NCI-H1092 treated with DMSO at 0.1 percent for 48 hours (cell line): ENCODE measurements at regions not wholly inside any gene's neighbourhood (a gene's known extent, or its start where the extent isn't known, plus 50 kb on each side); places are given as distances from the start of the nearest gene placed in this dataset.
"Not testable (repeated sequence)": the region's sequence is repeated elsewhere in the genome, so short reads cannot be mapped to it uniquely, and the experiment has no call there.

ENCODE experiments used
- DNase-seq: peaks from one replicate; lab custom pipeline; 2025; lab: John Stamatoyannopoulos, UW

DNA sequence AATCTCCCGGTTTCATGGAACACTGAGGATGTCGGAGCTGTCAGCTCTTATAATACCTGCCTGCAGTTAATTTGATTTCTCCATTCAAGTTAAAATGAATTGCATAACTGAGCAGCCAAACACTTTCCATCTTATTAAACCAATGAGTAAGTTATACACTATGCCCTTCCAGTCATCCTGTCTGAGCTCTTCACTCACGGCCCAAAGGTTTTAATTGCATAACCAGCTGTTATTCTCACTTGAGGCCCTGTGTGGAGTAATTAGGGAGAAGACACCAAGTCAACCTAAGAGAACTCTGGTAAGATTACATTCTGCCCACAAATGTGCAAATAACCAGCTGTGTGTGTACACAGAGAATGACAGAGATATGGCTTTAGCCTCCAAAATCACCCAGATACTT lies 303.5 kb downstream of the TBC1D4 start:
- no peak for DNase-seq

DNA sequence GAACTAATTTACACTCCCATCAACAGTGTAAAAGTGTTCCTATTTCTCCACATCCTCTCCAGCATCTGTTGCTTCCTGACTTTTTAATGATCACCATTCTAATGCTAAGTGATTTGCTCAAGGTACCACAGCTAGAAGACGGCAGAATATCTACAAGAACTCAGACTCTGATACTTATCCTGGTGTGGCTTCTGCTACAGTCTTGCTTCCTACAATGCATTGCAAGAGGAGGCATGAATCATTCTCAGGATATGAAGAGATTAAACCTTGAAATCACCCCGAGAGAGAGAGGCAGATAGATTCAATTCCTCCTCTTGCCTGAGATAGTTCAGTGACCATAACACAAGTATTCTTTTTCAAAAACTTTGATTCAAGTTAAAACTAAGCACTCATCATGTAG lies 306.4 kb downstream of the TBC1D4 start:
- DNase-seq = no peak

DNA sequence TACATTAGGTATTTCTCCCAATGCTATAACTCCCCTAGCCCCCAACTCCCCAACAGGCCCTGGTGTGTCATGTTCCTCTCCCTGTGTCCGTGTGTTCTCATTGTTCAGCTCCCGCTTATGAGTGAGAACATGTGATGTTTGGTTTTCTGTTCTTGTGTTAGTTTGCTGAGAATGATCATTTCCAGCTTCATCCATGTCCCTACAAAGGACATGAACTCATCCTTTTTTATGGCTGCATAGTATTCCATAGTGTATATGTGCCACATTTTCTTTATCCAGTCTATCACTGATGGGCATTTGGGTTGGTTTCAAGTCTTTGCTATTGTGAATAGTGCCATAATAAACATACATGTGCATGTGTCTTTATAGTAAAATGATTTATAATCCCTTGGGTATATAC lies 306.9 kb downstream of the TBC1D4 start:
- not testable (repeated sequence) for DNase-seq

DNA sequence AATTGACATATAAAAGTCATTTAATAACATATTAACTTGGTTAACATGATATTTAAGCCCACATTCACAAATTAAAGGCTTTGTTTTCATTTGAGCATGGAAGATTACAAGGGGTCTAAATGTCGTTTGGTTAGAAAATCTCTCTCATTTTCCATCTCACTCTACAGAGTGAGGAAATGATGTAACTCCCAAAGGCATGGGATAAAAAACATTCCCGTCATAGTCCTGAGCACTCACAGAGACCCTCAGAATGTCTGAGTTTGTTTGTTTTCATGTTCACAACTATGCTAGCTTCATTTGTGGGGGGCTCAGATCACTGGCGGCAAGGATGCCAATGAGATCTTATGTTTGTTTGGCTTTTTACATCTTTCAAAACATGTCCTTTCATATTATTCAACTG lies 307.5 kb downstream of the TBC1D4 start:
- DNase-seq = no peak

DNA sequence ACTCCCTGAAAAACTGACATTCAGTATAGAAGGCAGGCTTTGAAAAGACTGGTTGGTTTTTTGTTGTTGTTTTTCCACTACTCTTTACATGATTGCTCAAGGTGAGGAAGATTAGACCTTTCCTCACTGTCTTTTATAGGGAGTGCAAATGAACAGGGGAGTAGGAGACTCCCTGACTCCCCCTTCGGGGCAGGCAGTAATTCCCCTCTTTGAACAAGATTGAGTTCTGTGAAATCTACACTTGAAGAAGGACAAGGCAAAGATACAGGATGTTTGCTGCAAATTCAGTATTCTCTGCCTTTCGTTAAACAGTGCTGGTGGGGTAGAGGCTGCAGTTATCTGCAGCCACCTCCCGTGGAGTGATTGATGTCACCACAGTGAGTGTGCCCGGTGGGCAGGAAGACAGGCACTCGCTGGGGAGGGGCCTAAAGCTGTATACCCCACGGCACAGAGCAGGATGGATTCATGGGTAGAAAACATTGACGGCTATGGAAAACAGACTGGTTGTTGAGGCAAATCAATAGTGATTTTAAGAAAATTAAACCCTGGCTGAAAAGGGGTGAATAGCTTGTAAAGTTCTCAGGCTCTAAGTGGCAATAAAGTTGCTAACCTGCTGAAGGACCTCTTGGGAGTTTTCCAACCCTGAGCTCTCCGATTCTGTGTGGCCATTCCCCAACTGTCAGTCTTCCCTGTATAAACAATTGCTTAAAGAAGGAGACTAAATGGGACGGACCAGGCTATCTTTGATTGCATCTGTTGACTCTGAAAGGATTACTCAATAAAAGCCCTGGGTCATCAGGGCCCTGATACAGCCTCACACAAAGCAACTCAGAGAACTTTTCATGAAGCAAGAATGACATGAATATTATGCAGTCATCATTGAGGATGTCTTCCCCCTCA lies 308.3 kb downstream of the TBC1D4 start:
- DNase-seq = no peak

DNA sequence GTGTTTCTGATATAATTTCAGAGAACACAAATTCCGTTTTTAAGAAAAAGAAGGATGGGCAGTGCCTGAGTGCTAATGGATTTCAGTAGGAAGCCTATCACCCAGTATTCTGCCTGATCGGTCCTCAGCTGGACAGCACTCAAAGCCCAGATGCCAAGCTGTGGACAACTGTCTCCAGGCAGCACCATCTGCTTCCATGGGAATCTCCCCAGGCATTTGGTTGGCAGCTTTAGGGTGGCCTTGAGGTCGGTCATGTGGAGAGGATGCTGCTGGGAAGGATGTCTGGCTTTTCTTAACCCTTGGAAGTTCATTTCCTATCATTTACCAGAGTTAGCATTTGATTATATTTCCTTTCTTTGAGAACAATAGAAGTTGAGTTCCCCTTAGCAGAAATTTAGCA lies 311.7 kb downstream of the TBC1D4 start:
- DNase-seq = no peak

DNA sequence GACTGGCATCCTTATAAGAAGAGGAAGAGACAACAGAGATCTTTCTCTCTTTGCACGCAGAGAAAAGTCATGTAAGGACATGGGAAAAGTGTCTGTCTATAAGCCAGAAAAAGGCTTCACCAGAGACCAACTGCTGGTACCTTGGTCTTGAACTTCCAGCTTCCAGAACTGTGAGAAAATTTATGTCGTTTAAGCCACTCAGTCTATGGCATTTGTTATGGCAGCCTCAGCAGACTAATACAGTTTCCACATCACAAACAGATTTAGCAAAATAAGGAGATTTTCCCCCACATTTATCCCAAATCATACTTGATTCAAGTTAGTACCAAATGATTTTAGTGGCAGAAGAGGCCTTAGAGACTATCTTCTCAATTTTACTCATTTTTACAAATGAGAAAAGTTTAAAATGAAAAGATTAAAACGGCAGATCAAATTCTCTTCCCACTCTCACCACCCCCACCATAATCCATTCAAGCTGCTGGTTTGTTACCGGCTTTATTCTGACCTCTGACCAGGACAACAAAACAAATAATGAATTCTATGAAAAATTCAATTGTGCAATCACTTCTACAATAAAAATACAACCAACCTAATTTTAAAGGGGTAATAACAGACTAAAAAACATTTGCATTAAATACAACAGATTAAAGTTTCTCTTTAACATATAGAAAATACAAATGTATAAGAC lies 316.3 kb downstream of the TBC1D4 start:
- DNase-seq = no peak

DNA sequence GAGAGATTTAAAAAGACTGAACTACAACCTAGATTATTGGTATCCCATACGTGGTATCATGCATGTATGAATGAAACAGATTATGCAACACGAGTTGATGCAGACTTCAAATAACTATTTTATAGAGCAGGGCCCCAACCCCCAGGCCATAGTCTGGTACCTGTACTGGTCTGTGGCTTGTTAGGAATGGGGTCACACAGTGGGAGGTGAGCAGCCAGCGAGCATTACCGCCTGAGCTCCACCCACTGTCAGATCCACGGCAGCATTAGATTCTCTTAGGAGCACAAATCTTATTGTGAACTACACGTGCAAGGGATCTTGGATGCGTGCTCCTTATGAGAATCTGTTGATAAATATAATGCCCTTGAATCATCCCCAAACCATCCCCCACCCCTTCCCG lies 320.2 kb downstream of the TBC1D4 start:
- no peak for DNase-seq

DNA sequence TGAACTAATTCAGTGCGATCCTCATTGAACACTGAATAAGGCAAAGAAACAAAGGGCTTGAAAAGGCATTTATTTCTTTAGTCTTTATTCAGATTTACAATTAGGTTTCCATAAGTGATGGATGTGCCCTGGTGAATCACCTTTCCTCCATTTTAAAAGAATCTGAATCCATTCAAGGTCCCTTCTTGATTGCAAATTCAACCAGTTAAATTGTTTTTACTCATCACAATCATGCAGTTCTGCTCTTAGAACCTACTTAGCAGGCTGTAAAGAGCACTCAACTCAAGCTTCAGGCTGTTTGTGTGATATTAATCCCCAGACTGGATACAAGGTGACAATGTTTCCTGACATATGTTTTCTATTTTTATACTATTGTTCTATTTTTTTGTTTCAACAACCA lies 321.0 kb downstream of the TBC1D4 start:
- DNase-seq = no peak

DNA sequence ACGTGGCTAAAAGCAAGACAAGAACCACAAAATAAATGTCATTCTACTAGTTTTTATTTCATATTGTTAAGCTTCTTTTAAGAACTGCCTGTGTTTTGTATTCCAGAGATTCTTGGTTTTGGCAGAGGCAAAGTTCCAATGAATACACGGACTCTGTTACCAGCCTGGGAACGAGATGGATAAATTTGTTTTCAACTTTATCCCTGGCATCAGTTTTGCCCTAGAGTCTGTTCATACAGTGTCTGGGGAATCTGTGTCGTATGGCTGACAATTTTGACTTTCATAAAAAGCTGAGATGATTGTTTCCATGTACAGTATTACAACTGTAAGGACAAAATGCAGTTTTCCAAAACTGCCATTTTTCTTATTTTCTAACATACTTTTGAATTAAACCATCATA lies 327.6 kb downstream of the TBC1D4 start:
- DNase-seq = no peak

DNA sequence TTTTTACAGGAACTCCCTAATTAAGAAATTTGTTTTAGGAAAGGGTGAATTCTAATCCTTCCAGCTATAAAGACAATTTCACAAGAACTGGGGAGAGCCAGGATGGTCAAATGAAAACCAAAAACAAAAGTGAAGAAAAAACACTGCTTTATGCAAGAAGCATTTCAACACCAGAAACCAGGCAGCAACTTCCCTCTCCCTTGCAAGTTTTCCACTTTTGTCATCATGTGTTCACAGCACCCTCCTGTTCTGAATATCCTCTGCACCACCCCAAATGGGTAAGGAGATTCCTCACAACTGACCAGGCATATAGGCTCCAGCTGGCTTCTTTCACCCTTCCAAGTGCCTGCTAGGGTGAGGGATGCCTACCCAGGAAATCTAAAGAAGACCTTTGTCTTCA lies 328.1 kb downstream of the TBC1D4 start:
- no peak for DNase-seq

DNA sequence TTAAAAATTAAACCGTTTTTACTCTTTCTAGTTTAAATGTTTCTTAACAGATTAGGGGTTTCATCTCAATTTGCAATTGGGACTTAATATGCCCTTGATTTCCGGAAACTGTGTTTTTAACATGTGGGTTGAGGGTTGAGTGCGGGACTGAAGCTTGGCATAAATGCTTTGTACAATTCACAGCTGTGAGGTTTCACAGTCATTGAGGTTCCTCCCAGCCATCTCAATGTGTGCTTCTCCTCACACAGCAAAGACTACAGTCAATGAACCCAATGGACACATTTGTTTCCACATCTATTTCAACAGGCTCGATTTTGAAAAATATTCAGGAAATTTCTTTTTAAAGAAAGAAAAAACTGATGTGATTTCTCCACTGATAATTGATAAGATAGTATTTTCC lies 328.6 kb downstream of the TBC1D4 start:
- DNase-seq = no peak

DNA sequence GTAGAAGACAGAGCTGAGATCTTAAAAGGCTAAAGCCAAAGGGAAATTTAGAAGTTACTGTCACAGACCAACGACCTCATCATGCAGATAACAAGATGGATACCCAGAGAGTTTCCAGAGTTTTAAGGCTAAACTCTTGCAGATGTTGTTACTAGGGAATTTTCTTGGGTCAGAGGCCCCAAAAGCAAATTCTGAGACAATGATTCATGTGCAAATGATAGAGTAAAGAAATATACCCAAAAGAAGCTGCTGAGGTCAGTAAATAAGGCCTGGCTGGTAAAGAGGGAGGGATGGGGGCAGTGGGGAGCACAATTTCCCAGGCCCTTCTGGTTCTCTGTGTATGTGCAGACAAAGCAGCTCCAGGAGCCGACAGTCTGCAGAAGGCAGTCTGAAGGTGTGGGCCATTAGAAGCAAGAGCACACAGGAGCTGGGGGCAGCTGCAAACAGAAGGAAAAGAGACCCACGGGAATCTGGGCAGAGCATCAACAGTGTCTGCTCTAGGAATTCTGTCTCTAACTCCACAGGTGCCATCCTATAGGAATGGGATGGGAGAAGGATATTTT lies 330.8 kb downstream of the TBC1D4 start:
- no peak for DNase-seq

DNA sequence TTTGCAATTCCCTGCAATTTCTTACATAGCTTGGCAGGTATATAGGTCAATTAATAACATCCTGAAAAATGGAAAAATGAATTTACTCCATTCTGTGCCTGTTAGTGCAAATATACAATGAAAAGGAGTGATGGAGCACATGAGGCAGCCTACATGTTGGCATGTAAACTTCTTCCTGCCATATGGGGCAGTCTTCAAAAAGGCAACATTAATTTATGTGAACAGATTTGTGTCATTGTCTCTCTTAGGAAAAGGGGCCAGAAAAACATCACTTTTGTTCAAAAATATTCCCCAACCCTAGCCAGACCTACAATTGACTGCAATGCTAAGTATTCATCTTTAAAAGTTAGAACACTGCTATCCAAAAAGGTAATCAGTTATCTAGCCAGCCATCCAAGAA lies 332.2 kb downstream of the TBC1D4 start:
- no peak for DNase-seq

DNA sequence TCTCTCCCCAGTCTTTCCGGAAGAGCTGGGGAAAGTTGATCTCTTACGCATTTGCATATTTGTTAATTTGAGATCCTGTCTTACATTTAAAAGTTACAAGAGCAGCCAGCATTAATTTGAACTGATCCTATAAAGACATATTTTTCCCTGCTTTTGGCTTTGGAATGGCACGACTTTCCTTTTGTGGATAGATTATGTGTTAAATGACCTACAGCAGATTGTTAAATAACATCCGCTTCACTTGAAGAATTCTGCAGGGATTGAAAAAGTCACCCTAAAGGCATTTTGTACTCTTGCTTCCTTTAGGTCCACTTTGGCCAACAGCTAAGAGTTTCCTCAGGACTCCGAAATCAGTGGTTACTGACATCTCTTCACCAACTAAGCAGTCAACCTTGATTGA lies 334.0 kb downstream of the TBC1D4 start:
- DNase-seq = no peak

DNA sequence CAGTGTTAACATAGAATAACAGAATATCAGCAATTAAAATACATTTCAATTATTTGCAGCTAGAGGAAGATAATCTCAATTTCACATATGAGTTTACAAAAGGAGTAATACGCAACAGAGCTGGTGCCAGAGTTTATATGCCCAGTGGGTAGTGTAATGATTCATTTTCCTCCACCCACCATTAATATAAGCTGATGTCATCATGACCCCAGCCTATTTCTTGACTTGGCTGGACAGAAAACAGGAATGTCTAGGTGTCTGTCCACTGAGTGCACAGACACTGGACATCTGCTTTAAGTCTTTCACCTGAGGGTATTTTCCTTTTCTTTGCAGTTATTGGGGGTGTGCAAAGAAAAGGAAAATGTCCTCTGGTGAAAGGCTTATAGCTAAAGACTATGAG lies 335.5 kb downstream of the TBC1D4 start:
- no peak for DNase-seq

DNA sequence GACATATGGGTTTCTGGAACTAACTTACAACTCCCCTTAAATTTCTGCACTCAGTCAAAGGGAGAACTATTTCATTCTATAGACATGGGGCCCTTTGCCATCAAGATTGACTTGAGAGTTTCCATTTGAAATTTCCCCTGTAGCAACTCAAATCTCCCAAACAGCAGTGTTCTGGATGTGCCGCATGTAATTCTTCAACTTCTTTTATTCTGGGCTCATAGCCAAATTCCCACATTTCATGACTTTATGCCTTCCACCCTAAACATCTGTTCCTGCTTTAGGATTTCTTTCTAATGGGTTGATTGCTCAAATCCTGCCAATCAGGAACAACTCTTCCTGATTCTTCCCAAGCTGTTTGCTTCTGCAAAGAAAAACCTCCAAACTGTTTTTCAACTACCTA lies 336.0 kb downstream of the TBC1D4 start:
- no peak for DNase-seq

DNA sequence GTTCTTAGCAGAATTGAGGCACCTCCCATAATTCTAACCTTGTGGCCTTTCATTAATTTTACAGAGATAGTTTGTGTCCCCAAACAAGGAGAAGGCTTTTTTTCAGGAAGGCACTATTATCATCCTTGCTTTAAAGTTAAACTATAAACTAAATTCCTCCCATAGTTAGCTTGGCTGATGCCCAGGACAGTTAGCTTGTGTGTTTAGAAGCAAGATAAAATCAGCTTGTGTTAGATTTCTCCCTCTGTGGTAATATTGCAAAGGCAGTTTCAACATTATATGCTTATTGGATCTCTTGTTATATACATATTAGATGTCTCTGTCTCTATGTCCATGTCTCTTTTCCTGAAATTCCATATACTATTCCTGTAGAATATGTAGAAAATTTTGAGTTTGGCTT lies 342.7 kb downstream of the TBC1D4 start:
- no peak for DNase-seq

DNA sequence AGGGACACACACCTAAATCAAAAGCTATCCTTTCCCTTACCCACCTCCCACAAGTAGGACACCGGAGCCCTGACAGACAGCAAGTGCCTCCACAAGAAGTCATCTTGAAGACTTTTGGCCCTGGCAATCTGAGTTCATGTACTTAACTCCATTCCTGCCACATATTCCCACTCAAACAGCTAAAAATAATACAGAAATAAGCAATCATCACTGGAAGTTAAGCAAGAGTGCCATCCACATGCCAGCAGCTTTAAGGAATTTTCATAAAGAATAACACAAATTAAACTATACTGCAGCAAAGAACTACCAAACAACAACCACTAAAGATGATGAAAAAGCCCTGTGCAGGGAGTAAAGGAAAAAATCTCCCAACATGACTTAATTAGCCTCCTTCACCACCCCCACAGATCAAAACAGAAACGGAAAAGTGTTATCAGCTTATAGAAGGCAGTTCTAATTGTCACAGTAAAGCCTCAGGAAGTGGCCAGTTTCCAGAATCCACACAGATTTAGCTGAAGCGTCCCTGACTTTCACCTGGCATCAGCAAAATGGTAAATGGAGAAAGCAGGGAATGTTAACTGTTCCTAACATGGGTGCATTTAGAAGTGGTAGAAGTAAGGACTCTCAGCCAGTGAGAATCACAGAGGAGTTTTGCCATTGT lies 343.9 kb downstream of the TBC1D4 start:
- DNase-seq = no peak

DNA sequence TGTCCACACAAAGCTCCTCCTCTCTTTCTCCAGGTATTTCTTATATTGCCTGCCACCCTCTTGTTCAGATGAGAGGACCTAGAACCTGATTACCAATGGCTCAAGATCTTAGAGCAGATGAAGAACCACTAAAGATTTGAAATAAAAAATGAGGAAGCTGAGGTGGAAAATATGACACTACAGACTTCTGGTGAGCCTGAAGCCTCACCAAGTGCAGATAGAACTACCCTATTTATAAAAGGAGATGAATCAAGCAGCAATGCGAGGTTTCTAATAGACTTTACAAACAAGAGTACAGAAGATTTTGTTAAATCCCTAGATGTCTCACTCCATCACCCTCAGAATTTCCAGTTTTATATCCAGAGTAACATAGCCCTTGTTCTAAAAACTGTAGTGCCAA lies 345.8 kb downstream of the TBC1D4 start:
- no peak for DNase-seq

DNA sequence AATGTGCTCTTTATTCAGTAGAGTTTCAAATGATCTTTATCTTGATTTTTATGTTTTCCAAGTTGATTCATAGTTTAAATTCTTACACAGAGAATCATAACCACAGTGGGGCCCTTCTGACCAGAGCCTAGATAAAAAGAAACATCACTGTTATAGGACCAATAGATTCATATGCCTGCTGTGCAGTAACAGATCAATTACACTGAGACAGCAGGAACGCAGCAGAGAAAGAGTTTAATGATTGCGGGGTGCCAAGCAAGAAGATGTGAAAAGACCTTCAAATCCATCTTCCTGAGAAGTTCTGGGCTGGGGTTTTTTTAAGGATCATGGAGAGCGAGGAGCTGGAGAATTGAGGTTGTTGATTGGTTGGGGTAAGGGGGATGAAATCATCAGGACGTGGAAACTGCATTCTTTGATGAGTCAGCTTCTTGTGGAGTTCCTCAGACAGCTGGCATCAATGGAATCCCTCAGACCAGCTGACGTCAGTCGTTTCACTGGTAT lies 346.6 kb downstream of the TBC1D4 start:
- DNase-seq = no peak
